K562 (cell line): ENCODE measurements at regions not wholly inside any gene's neighbourhood (a gene's known extent, or its start where the extent isn't known, plus 50 kb on each side); places are given as distances from the start of the nearest gene placed in this dataset.

Experiments
- ATAC-seq: fragments of 200-7000 bp; cut with Tn5 transposase; 3 replicates; pipeline ENCODE4 v1.9.1; 2020; ENCODE audit warnings: moderate library complexity
- BruUV-seq: library from RNA; stranded (reverse); fragments of 400-500 nt; replicated peaks from 2 replicates; lab custom pipeline; 2021; lab: Mats Ljungman, UMichigan
- CTCF ChIA-PET: fragments of 300-600 bp; formaldehyde crosslinking; extraction: SDS; loops from one replicate; lab custom pipeline; 2021; ENCODE audit warnings: low intra/inter-chr PET ratio; lab: Yijun Ruan, JAX
- POLR2A ChIA-PET: fragments of 300-600, 350-650 bp; sonication (Branson Sonifier 250); formaldehyde crosslinking; extraction: SDS; loops from one replicate; lab custom pipeline; 2021; ENCODE audit warnings: antibody characterized with exemption, inconsistent platforms; lab: Yijun Ruan, JAX
- DNase-seq, 4 experiments: peaks; one replicate each; pipeline versions ENCODE4 v3.0.0 to v3.0.0-alpha.2; 2011 to 2018; ENCODE audit warnings: low spot score in 3 of 4, mixed read lengths in 3 of 4; ENCODE audit errors: extremely low read depth in 1 of 4
- FAIRE-seq: peaks from 2 replicates; lab custom pipeline; 2011; peaks lifted over from hg19 to GRCh38; lab: Jason Lieb, UNC
- H2AFZ ChIP-seq: 2 replicates; pipeline ENCODE4 v1.6.0; 2011; ENCODE audit warnings: low read depth, low read length, control low read depth, inconsistent platforms
- H3K27ac ChIP-seq: fragments of 200-600 bp; 3 replicates; pipeline ENCODE4 v1.8.0; 2011; ENCODE audit warnings: low read depth, mild to moderate bottlenecking, control low read depth, inconsistent platforms, low read length, moderate library complexity, mixed read lengths; ENCODE audit errors: extremely low read depth
- H3K27me3 ChIP-seq, 2 experiments: fragments of 300-600 bp in 1 of 2; 2 replicates in 1 of 2; 3 replicates in 1 of 2; pipeline versions ENCODE4 v1.6.0 to v1.8.0; 2011; ENCODE audit warnings: inconsistent platforms in 2 of 2, low read length in 2 of 2, mild to moderate bottlenecking in 1 of 2, mixed read lengths in 1 of 2, moderate library complexity in 1 of 2; ENCODE audit not compliant: control insufficient read depth in 2 of 2, insufficient read depth in 2 of 2
- H3K36me3 ChIP-seq: fragments of 300-600 bp; 3 replicates; pipeline ENCODE4 v1.8.0; 2011; ENCODE audit warnings: mild to moderate bottlenecking, low read length, inconsistent platforms; ENCODE audit not compliant: control insufficient read depth, insufficient read depth
- H3K4me1 ChIP-seq, 2 experiments: fragments of 200-600 bp in 1 of 2; replicated peaks in 1 of 2; 2 replicates in 1 of 2; 3 replicates in 1 of 2; pipeline versions ENCODE4 v1.5.1 to v1.8.0; 2011; ENCODE audit warnings: inconsistent platforms in 2 of 2, low read length in 2 of 2, mild to moderate bottlenecking in 1 of 2, mixed read lengths in 1 of 2, moderate library complexity in 1 of 2; ENCODE audit not compliant: control insufficient read depth in 2 of 2, insufficient read depth in 2 of 2
- H3K4me2 ChIP-seq: 2 replicates; pipeline ENCODE4 v1.6.1; 2011; ENCODE audit warnings: low read length, control low read depth, inconsistent platforms, mixed read lengths; ENCODE audit not compliant: insufficient read depth
- H3K4me3 ChIP-seq: fragments of 200-600 bp; sonication (generic), shearing (Covaris generic); 2 replicates; pipeline ENCODE4 v1.5.1; 2016; ENCODE audit warnings: control low read depth, inconsistent platforms
- H3K79me2 ChIP-seq: fragments of 200-600 bp; 3 replicates; pipeline ENCODE4 v1.8.0; 2011; ENCODE audit warnings: low read length, inconsistent platforms; ENCODE audit not compliant: control insufficient read depth, insufficient read depth
- H3K9ac ChIP-seq, 2 experiments: 2 replicates each; pipeline versions ENCODE4 v1.6.0 to v1.6.1; 2011; ENCODE audit warnings: low read depth in 2 of 2, low read length in 2 of 2, control low read depth in 1 of 2, inconsistent platforms in 1 of 2, mild to moderate bottlenecking in 1 of 2, mixed read lengths in 1 of 2; ENCODE audit not compliant: insufficient read depth in 1 of 2
- H3K9me1 ChIP-seq: one replicate; pipeline ENCODE4 v1.6.0; 2011; ENCODE audit warnings: inconsistent platforms, mild to moderate bottlenecking, low read length, moderate library complexity; ENCODE audit not compliant: control insufficient read depth, insufficient read depth
- H3K9me3 ChIP-seq: replicated peaks from 2 replicates; pipeline ENCODE4 v1.5.1; 2011; ENCODE audit warnings: low read depth, low read length, inconsistent platforms; ENCODE audit not compliant: control insufficient read depth, insufficient read depth
- H4K20me1 ChIP-seq: replicated peaks from 2 replicates; pipeline ENCODE4 v1.6.1; 2011; ENCODE audit warnings: low read length, inconsistent platforms, mixed read lengths; ENCODE audit not compliant: control insufficient read depth, insufficient read depth
- CBX2 ChIP-seq: fragments of 200-600 bp; sonication (generic); IDR thresholded peaks from one replicate; pipeline ENCODE4 v1.6.1; 2012; ENCODE audit warnings: mild to moderate bottlenecking, low read length, inconsistent platforms; ENCODE audit not compliant: insufficient read depth, poor library complexity, severe bottlenecking
- CBX5 ChIP-seq: IDR thresholded peaks from 2 replicates; pipeline ENCODE4 v1.6.1; 2014; ENCODE audit warnings: low read depth, borderline replicate concordance
- ERF ChIP-seq: fragments of 450-650 bp; formaldehyde crosslinking; IDR thresholded peaks from 2 replicates; pipeline ENCODE4 v1.4.0; 2020; ENCODE audit warnings: mild to moderate bottlenecking, mixed read lengths
- HSF4 ChIP-seq: fragments of 250-450 bp; sonication (Bioruptor Pico); IDR thresholded peaks from 2 replicates; pipeline ENCODE4 v2.1.2; 2022; ENCODE audit warnings: mild to moderate bottlenecking, moderate library complexity, borderline replicate concordance
- KLF10 ChIP-seq: fragments of 250-450 bp; sonication (Bioruptor Pico); IDR thresholded peaks from 2 replicates; pipeline ENCODE4 v1.6.1; 2021; ENCODE audit warnings: matching md5 sums
- MAFK ChIP-seq: IDR thresholded peaks from 2 replicates; pipeline ENCODE4 v1.6.1; 2011; ENCODE audit warnings: low read length, improper control_type of control experiment
- PHF8 ChIP-seq: fragments of 200-600 bp; sonication (generic); IDR thresholded peaks from 2 replicates; pipeline ENCODE4 v1.6.1; 2012; ENCODE audit warnings: mixed run types, mild to moderate bottlenecking, inconsistent platforms, low read length, moderate library complexity, borderline replicate concordance
- SNIP1 ChIP-seq: fragments of 450-650 bp; IDR thresholded peaks from 2 replicates; pipeline ENCODE4 v1.7.1; 2017; ENCODE audit warnings: low read depth, mild to moderate bottlenecking
- SRSF3 ChIP-seq: fragments of 200-400 bp; formaldehyde crosslinking; IDR thresholded peaks from 2 replicates; pipeline ENCODE4 v1.6.1; 2016; ENCODE audit warnings: mild to moderate bottlenecking, low read length, moderate library complexity; ENCODE audit not compliant: insufficient read depth
- TRIM24 ChIP-seq, 2 experiments: fragments of 450-650 bp; IDR thresholded peaks; 2 replicates each; pipeline ENCODE4 v1.6.1; 2016
- ZNF121 ChIP-seq: sonication (generic); formaldehyde crosslinking; conservative IDR thresholded peaks from 2 replicates; pipeline ENCODE4 v1.8.0; 2022; ENCODE audit warnings: missing genetic modification reagents
- ZNF253 ChIP-seq: fragments of 250-450 bp; sonication (Bioruptor Pico); conservative IDR thresholded peaks from 2 replicates; pipeline ENCODE4 v1.6.1; 2021; ENCODE audit warnings: mild to moderate bottlenecking
- ZNF274 ChIP-seq: IDR thresholded peaks from 2 replicates; pipeline ENCODE4 v1.6.1; 2011; ENCODE audit warnings: low read depth, mild to moderate bottlenecking, low read length, moderate library complexity, borderline replicate concordance
- ZNF589 ChIP-seq: fragments of 200-800 bp; sonication (Bioruptor generic); IDR thresholded peaks from 2 replicates; pipeline ENCODE4 v1.6.1; 2016; ENCODE audit warnings: low read depth, missing genetic modification characterization, missing compliant biosample characterization
- WGBS: fragments of 100-300 bp; shearing (Covaris generic); methylation state at CpG from one replicate; pipeline ENCODE4 v1.1.6; 2016; ENCODE audit warnings: low coverage, mixed read lengths; ENCODE audit not compliant: insufficient coverage; ENCODE audit errors: missing lambda C conversion rate; 5-methylcytosine and 5-hydroxymethylcytosine counted together
- in situ Hi-C: fragments of 300-500 bp; cut with MboI; formaldehyde crosslinking; loops from 4 replicates; pipeline ENCODE4 v1.15.0; 2018; ENCODE audit warnings: inconsistent platforms, mixed read lengths
- intact Hi-C: fragments of 100-400 bp; cut with micrococcal nuclease; formaldehyde crosslinking; loops from 2 replicates; pipeline ENCODE4 v1.14.2; 2022

DNA sequence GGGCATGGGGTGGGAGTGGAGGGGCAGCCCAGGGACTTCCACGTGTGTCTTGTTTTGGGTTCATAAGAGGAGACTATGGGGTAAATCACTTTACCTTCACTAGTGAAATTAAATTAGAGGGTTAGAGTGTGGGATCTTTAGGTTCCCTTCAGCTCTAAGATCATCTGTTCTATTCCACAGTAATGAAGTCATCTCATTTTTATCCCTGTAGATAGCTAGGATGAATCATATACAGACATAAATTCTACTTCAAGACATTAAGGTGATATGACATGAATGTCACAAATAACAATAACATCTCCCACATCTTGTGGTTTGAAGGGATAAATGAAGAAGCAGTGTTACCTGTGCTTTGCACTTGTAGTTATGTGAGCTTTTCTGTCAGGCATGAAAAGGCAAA lies 83.8 kb downstream of the ELOVL4 start:
- intact Hi-C loops (loop anchor here (10.0 kb wide), 1 partner anchor 231 kb away; no protein-coding TSS in a partner anchor), in situ Hi-C loops (no loop called here)
- DNase-seq (no peak), ATAC-seq (no peak), FAIRE-seq (no peak)
- POLR2A ChIA-PET = interaction anchor here (1.1 kb wide), 1 partner anchor 9 kb away, joined by 4 read pairs; no protein-coding TSS in a partner anchor
- Histone ChIP-seq H3K4me3 (no peak overlapping the region), H3K9me3 (no peaks in the 10 kb centered on the region), H3K79me2 (no peaks in the 10 kb centered on the region), H3K27ac (no peak overlapping the region), H2AFZ (no peak overlapping the region), H3K9me1 (no peaks in the 10 kb centered on the region), H3K4me2 (no peak overlapping the region), H3K4me1 (peaks cover 0 to 4% of the 10 kb centered on the region in 2 experiments; a peak in 1 of 5 replicates), H3K27me3 (peaks cover 0 to 6% of the 10 kb centered on the region in 2 experiments; a peak in 2 of 5 replicates), H4K20me1 (no peaks in the 10 kb centered on the region), H3K9ac (no peak overlapping the region), H3K36me3 (no peaks in the 10 kb centered on the region)
- WGBS = 0% methylated on average over 1 of the region's 1 CpG
- CTCF ChIA-PET = no interaction called here
- BruUV-seq = no TSS peak
- TF ChIP-seq PHF8 (no peak), ERF (CRISPR knock-in tag) (no peak), SNIP1 (no peak), ZNF253 (no peak), CBX2 (no peak), CBX5 (no peak), ZNF274 (no peak), ZNF589 (CRISPR knock-in tag) (no peak), KLF10 (CRISPR knock-in tag) (no peak), TRIM24 (IDR thresholded peaks at IDR 0.05) (no peak), MAFK (no peak), ZNF121 (CRISPR knock-in tag) (no peak), SRSF3 (no peak), HSF4 (CRISPR knock-in tag) (no peak)
